Adrenal gland (tissue), 9 donors: ENCODE measurements at regions not wholly inside any gene's neighbourhood (a gene's known extent, or its start where the extent isn't known, plus 50 kb on each side); places are given as distances from the start of the nearest gene placed in this dataset.

ENCODE experiments used
- DNase-seq, 7 donors: peaks; one replicate each; pipeline ENCODE4 v3.0.0-alpha.2; 2019 to 2020
- H3K27ac ChIP-seq, 5 donors: fragments of 200-600 bp; sonication (generic) in 4 of 5; 1 replicate in 3 of 5; 2 replicates in 2 of 5; pipeline versions ENCODE4 v1.5.1 to v1.8.0; 2016 to 2020; ENCODE audit warnings: mild to moderate bottlenecking in 1 of 5
- H3K27me3 ChIP-seq: fragments of 200-600 bp; 2 replicates; pipeline ENCODE4 v1.8.0; 2021
- H3K36me3 ChIP-seq, 2 donors: fragments of 200-600 bp; replicated peaks in 1 of 2; 1 replicate in 1 of 2; 2 replicates in 1 of 2; pipeline versions ENCODE4 v1.5.1 to v1.8.0; 2018 to 2022
- H3K4me1 ChIP-seq, 2 donors: fragments of 200-600 bp; replicated peaks in 1 of 2; 1 replicate in 1 of 2; 2 replicates in 1 of 2; pipeline versions ENCODE4 v1.5.1 to v1.8.0; 2018 to 2021
- H3K4me3 ChIP-seq, 4 donors: fragments of 200-600 bp; sonication (generic) in 3 of 4; one replicate each; pipeline ENCODE4 v1.5.1; 2016 to 2018
- H3K9me3 ChIP-seq, 3 donors: fragments of 200-600 bp; sonication (generic) in 1 of 3; replicated peaks in 1 of 3; 1 replicate in 2 of 3; 2 replicates in 1 of 3; pipeline versions ENCODE4 v1.5.1 to v1.8.0; 2016 to 2021
- POLR2A ChIP-seq, 2 donors: fragments of 450-650 bp; IDR thresholded peaks; one replicate each; pipeline ENCODE4 v1.6.1; 2017; ENCODE audit warnings: antibody characterized with exemption in 2 of 2, mild to moderate bottlenecking in 2 of 2, moderate library complexity in 1 of 2
- WGBS, 4 donors: extraction: QIAGEN DNeasy Blood & Tissue Kit in 2 of 4; methylation state at CpG; one replicate each; pipeline versions ENCODE4 v1.1.5 to v1.1.7; 2013 to 2017; 5-methylcytosine and 5-hydroxymethylcytosine counted together
- intact Hi-C, 2 donors: fragments of 100-400 bp; cut with DNase I; formaldehyde crosslinking; loops; one replicate each; pipeline versions ENCODE4 v1.14.1 to v1.15.0; 2022 to 2023
- TF ChIP-seq, protein P1 (sequence below), 6 experiments: fragments of 450-650 bp in 4 of 6; fragments of 200-600 bp in 2 of 6; sonication (generic) in 1 of 6; IDR thresholded peaks; 1 replicate in 5 of 6; 2 replicates in 1 of 6; pipeline versions ENCODE4 v1.5.1 to v1.8.0; 2016 to 2021; ENCODE audit warnings: antibody characterized with exemption in 6 of 6, mild to moderate bottlenecking in 2 of 6, moderate library complexity in 1 of 6
- donor health status: healthy with polysubstance abuse.
- donor health status: Bipolar disorder and iron deficiency.
- donor health status: DM: yes; HTN: yes; CAD: no.
- donor health status: DM: no; HTN: no; CAD: no.
- donor health status: DM: no; HTN: no; CAD: no.

DNA sequence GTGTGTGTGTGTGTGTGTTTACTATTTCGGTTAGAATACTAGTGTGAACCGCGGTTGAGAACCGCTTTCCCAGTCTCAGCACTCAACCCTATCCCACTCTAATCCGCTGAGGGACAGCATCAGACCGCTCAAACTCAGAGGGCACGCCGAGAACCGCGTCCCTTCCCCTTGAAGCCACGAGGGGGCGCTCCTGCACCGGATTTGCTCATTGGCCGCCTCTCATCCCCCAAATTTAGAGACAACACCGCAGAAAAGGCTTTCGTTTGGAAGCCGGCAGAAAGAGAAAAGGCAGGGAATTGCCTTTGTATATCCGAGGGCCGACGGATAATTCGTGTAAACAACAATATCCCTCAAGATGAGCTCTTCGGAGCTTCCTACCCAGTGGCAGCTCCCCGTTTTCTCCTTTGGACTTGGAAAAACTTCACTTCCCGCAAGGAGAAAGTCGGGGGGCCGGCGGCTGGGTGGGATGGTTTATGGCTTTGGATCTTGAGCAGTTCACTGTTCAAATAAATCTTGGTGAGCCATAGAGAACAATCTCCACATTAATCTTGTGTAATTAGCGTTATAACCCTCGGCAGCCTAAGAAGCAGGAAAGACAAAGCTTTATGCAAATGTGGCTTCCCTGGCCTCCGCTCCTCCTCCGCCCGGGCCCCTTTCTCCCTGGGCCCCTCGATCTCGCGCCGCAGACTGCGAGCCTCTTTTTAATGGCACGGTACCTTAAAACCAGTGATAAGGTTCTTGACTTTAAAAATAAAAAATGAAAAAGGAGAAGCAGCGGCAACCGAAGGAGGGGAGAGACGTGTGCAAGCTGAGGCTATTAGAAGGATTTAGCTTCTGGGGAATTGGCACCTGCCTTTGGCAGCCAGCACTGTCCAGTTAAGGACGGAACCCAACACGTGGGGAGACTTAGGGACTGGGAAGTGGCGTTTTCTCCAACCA is 296.8 kb downstream of the PARP8 start:
- WGBS, 4 donors: 0 to 4% (median 3%) methylated on average over 39 to 44 of the region's 44 CpGs
- Histone ChIP-seq H3K9me3 (no peaks in the 10 kb centered on the region), H3K27me3 (peaks cover 48% of the 10 kb centered on the region), H3K27ac (peak overlapping the region in 1 of 5 donors; percentile 29), H3K4me3 (peak overlapping the region in 2 of 4 donors; percentile 30 to 36), H3K36me3 (no peaks in the 10 kb centered on the region), H3K4me1 (peaks cover 10 to 27% of the 10 kb centered on the region in 2 donors)
- DNase-seq: peak; percentile 40 to 92 (median 74)
- TF ChIP-seq, protein P1, sequence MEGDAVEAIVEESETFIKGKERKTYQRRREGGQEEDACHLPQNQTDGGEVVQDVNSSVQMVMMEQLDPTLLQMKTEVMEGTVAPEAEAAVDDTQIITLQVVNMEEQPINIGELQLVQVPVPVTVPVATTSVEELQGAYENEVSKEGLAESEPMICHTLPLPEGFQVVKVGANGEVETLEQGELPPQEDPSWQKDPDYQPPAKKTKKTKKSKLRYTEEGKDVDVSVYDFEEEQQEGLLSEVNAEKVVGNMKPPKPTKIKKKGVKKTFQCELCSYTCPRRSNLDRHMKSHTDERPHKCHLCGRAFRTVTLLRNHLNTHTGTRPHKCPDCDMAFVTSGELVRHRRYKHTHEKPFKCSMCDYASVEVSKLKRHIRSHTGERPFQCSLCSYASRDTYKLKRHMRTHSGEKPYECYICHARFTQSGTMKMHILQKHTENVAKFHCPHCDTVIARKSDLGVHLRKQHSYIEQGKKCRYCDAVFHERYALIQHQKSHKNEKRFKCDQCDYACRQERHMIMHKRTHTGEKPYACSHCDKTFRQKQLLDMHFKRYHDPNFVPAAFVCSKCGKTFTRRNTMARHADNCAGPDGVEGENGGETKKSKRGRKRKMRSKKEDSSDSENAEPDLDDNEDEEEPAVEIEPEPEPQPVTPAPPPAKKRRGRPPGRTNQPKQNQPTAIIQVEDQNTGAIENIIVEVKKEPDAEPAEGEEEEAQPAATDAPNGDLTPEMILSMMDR (IDR thresholded peaks at IDR 0.05): peak; percentile 74 to 90 (median 86)
- no peak for TF ChIP-seq POLR2A (IDR thresholded peaks at IDR 0.05)
- intact Hi-C loops: loop anchor here in 1 of 2 donors (5.0 to 10.0 kb wide), 2 partner anchors 1042 to 1689 kb away; no protein-coding TSS in a partner anchor

- no peak overlapping the region for H3K27ac ChIP-seq
- intact Hi-C loops: loop anchor here in 1 of 2 donors (5.0 to 10.0 kb wide), 2 partner anchors 1041 to 1688 kb away; no protein-coding TSS in a partner anchor
Observed at GRCh38 chr5:50963971-50964745, 297.7 kb downstream of the PARP8 start.

GRCh38 chr5:50964746-50965653 is 298.6 kb downstream of the PARP8 start:
- H3K4me3 ChIP-seq: no peak overlapping the region
- H3K4me1 ChIP-seq: peaks cover 16 to 45% of the 10 kb centered on the region in 2 donors
- no peaks in the 10 kb centered on the region for H3K36me3 ChIP-seq
- 35 to 42% (median 38%) methylated on average over 15 of the region's 15 CpGs for WGBS, 4 donors
- no peaks in the 10 kb centered on the region for H3K9me3 ChIP-seq
- H3K27me3 ChIP-seq: peaks cover 66% of the 10 kb centered on the region
- H3K27ac ChIP-seq: no peak overlapping the region
- no peak for TF ChIP-seq POLR2A (IDR thresholded peaks at IDR 0.05)
- TF ChIP-seq, protein P1 (IDR thresholded peaks at IDR 0.05): no peak
- intact Hi-C loops: loop anchor here (5.0 to 10.0 kb wide), 3 partner anchors 1037 to 1687 kb away; no protein-coding TSS in a partner anchor
- no peak for DNase-seq

More at GRCh38 chr5:50963971-50964745, 297.7 kb downstream of the PARP8 start:
- DNase-seq: no peak
- Histone ChIP-seq H3K27me3 (peaks cover 58% of the 10 kb centered on the region), H3K9me3 (no peaks in the 10 kb centered on the region), H3K4me3 (peak overlapping the region in 1 of 4 donors; percentile 36), H3K4me1 (peaks cover 16 to 37% of the 10 kb centered on the region in 2 donors), H3K36me3 (no peaks in the 10 kb centered on the region)
- 8 to 14% (median 11%) methylated on average over 27 to 33 of the region's 33 CpGs for WGBS, 4 donors
- no peak for TF ChIP-seq POLR2A (IDR thresholded peaks at IDR 0.05)
- TF ChIP-seq, protein P1 (IDR thresholded peaks at IDR 0.05): no peak
